CD4-positive, alpha-beta T cell treated with Interleukin-21 for 1 hour (primary cell): ENCODE measurements at regions not wholly inside any gene's neighbourhood (a gene's known extent, or its start where the extent isn't known, plus 50 kb on each side); places are given as distances from the start of the nearest gene placed in this dataset.
"Not testable (repeated sequence)": the region's sequence is repeated elsewhere in the genome, so short reads cannot be mapped to it uniquely, and the experiment has no call there.

Experiments
- DNase-seq: peaks from one replicate; pipeline ENCODE4 v3.0.0-alpha.2; 2020

GRCh38 chr15:98089352-98089751, 128.8 kb downstream of the ARRDC4 start:
- DNase-seq, result not testable (repeated sequence)

DNA sequence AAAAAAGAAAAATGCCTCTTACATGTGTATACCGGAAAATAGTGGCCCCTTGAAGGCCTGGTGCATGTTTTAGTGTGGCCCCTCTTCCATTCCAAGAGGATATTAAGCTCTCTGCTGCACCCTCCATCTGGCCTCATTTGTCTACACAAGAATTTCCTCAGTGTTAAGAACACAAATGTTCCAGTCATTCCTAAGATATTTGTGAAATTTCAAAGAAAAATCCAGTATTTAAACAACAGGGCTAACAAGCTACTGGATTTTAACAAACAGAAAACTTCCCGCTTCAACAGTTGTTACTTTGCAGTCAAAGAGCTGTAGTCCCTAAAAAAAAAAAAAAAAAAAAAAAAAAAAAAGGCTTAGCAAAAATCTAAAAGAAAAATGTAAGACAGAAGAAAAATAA, 137.5 kb downstream of the ARRDC4 start:
- DNase-seq, result not testable (repeated sequence)

DNA sequence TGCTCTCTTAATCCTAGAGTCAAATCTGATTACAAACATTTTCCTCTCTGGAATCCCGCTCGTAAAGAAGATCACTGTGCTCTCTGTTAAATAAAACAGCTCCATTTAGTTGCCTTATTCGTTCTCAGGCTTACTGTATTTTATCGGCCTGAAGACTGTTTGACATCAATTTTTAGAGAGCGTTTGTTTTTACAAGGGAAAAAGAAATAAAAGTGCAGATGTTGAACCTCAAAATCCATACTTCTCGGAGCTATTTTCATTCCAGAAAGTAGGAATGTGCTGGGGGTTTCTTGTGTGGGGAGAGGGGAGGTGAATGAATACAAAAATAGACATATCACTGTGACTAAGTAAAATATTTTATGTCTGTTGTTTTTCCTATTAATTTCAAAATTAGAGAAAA, 140.1 kb downstream of the ARRDC4 start:
- DNase-seq, result not testable (repeated sequence)

- no peak for DNase-seq
Observed at GRCh38 chr15:98103570-98103969, 143.1 kb downstream of the ARRDC4 start.

- DNase-seq, result not testable (repeated sequence)
Observed at GRCh38 chr15:98104386-98105151, 144.1 kb downstream of the ARRDC4 start.

DNA sequence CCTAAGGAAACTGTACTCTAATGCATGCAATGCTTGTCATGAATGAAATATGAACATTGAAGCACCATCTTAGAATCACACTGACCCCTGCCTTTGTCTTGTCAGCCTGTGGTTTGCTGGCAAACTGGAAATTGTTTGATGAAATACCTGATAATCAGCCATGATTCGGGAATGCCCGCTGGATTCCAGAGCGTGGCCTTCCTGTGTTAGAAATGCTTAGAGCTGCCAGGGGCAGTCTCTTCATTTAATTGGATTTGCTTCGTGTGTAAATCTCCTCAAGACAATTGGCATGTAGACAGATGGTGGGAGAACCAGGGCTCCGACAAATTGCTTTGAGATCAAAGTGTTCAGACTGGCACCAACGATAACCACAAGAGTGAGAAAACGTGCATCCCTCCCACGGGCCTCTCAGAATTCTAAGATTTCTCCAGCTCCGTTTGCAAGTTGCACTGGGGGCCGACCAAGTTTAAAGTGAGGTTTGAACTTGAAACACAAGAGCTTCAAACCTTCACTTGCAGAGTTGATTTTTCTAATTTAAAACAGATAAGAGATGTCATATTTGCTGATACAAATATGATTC, 146.2 kb downstream of the ARRDC4 start:
- DNase-seq, result not testable (repeated sequence)

- DNase-seq, result no peak
Observed at GRCh38 chr15:98111806-98112205, 151.3 kb downstream of the ARRDC4 start.

GRCh38 chr15:98113327-98113726, 152.8 kb downstream of the ARRDC4 start:
- DNase-seq, result no peak

- no peak for DNase-seq
Observed at GRCh38 chr15:98120561-98120960, 160.1 kb downstream of the ARRDC4 start.

DNA sequence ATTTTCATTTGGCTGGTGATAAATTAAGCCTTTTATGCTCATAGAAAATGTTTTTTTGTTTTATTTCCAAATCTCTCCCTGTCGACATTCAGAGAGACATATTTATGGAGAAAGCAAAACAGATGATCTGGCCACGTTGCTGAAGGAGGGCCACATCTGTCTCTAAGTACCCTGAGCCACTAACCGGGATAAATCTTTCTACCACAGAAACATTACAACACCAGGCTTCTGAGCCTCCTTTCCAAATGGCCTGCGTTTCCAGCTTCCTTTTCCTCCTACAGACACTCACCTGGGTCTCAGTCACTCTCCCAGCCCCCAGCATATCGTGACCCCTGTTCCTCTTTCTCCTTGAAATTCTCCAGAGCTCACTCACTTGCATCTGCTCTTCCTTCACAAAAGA, 161.0 kb downstream of the ARRDC4 start:
- DNase-seq, result no peak

GRCh38 chr15:98121957-98122356, 161.5 kb downstream of the ARRDC4 start:
- no peak for DNase-seq

- DNase-seq, result no peak
Observed at GRCh38 chr15:98123297-98123696, 162.8 kb downstream of the ARRDC4 start.

- no peak for DNase-seq
Observed at GRCh38 chr15:98123834-98124233, 163.3 kb downstream of the ARRDC4 start.

DNA sequence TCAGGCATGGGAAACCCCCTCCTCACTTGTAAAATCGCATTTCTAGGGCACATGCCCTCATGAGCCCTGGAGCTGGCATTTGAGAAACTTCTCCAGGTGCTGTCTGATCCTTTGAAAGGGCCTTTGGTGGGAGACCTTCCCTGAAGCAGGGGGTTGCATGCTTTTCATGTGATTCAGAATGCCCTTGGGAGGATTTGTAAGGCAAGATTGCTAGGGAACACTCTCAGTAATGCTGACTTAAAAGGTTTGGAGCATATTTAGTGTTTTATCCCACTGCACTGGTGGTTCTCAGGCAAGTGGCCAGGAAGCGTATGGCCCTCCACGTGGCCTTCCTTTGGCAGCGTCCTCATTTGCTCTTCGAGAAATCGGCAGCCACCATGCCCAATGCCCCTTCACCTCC, 164.1 kb downstream of the ARRDC4 start:
- no peak for DNase-seq

GRCh38 chr15:98126326-98127085, 166.0 kb downstream of the ARRDC4 start:
- no peak for DNase-seq

DNA sequence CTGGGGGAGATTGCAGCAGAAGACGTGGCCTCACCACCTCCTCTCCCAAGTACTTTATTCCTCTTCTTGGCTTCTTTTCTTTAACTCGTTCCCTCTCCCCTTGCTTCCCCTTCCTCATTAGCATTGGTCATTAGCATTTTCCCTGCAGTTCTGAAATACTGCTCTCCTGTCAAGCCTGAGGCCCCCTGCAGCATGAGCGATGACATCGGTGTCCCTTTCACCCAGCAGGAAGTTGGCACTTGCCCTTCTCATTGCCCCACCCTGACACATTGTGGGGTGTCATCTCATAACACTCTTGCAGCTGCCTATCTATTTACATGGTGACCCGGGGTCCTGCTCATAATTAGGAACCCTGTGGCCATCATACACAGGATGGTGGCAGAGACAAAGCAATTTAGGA, 167.1 kb downstream of the ARRDC4 start:
- DNase-seq, result no peak

DNA sequence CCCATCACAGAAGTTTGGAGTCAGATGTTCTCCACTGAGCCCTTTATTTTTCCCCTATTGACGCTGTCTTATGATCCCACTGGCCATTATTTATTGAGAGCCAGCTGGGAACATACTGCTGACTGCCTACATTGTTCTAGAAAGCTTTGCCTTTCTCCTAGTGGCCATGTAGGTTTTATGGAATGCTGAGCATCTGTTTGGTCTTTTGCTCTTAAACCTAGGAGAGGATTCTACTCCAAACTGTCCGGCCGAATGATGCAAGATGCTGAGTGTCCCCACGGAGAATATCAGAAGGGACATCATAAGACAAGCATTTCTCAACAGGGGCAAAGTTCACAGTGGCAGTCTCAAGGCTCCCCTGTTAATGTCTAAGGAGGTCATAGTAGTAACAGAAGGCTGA, 171.4 kb downstream of the ARRDC4 start:
- DNase-seq, result no peak

DNA sequence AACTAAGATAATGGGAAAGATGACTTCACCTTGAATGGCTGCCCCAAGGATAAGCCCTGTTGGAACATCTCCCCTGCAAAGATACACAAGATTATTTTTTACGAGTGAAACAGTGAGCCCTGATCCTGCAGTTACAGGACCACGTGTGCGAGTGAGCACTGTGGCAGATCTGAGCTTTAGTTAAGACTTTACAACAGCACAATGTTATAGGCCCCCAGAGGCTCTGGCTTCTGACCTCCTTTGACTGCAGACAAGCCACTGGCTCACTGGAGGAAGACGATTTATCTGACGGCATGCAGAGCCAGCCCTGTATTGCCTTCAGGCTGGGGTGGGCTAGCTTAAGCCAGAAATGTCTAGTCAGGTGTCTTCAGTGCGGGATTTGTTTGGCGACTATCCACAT, 174.4 kb downstream of the ARRDC4 start:
- no peak for DNase-seq

DNA sequence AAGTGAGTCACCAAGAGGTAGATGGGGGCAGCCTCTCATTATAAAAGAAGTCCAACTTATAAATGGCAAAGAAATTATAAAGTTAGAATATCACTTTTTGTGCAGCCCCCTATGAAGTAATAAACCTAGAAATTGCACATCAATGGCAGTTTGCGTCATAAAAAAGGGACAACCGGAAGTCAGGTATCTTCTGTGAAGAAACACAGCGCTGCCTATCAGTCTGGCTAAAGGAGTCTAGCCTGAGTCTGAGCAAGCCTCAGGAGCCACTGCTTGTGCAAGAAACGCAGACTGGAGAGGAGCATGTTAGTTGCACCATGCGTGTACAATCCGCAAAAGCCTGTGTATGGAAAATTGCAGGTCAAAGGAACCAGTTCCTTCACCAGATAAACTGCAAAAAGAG, 178.4 kb downstream of the ARRDC4 start:
- DNase-seq, result no peak

- no peak for DNase-seq
Observed at GRCh38 chr15:98139337-98139736, 178.8 kb downstream of the ARRDC4 start.

DNA sequence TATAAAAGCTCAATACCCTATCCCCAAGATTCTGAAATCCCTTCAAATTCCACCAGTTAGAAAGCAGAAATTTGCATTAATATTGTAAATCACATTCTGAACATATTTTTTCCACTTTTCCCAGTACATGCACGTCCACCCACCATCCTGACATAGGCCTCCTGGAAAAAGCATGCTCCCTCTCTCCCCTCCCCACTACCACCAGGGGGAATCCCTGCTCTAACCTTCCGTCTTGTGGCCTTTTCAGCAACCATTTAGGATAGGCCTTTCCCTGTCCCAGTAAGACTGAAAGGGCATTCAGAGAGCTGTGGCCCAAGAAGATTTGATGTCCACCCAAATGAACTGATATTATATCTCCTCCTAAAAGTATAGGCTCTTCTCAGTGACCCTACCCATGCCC, 182.1 kb downstream of the ARRDC4 start:
- DNase-seq, result no peak

GRCh38 chr15:98143116-98143515, 182.6 kb downstream of the ARRDC4 start:
- no peak for DNase-seq

DNA sequence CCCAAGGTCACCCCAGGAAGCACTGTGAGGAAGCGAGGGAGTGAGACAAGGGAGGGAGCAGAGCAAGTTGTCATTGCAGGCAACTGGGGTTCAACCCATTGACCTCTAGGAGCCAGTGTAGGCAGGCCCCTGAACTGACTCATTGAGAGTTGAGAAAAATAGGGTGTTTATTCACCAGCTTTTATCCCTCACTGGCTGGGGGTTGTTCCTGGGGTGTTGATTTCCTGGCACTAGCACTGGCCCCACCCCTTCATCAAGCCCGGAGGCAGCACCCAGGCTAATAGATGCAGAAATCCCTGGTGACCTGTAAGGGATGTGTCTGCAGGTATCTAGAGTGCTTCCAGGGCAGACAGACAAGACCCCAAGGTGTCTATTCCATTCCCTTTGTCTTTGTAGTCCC, 183.9 kb downstream of the ARRDC4 start:
- no peak for DNase-seq
